ENCODE measurements at regions not wholly inside any gene's neighbourhood (a gene's known extent, or its start where the extent isn't known, plus 50 kb on each side); places are given as distances from the start of the nearest gene placed in this dataset.

GRCh38 chr13:68214691-68215415 lies 984.7 kb upstream of the PCDH9 start:
- intact Hi-C loops (cut with DNase I) = no loop called here
- Histone ChIP-seq H3K27me3 (ENCODE audit: control insufficient read depth in 1 of 2, insufficient read depth in 2 of 2, low read length in 1 of 2) (no peaks in the 10 kb centered on the region), H3K9me3 (ENCODE audit: control insufficient read depth, low read length) (no peaks in the 10 kb centered on the region), H3K4me3 (ENCODE audit: low read length in 2 of 2) (no peak overlapping the region), H3K4me1 (ENCODE audit: control insufficient read depth in 1 of 2, insufficient read depth in 2 of 2, low read length in 2 of 2) (no peaks in the 10 kb centered on the region), H3K27ac (ENCODE audit: low read depth in 1 of 2, low read length in 2 of 2) (no peak overlapping the region), H3K36me3 (ENCODE audit: control insufficient read depth in 1 of 2, insufficient read depth in 2 of 2, low read length in 1 of 2) (no peaks in the 10 kb centered on the region)
- 68 to 72% methylated on average over 5 of the region's 5 CpGs for WGBS, 2 donors
- ATAC-seq (ENCODE audit: low FRiP score) = no peak
- DNase-seq = no peak

- 79 to 81% methylated on average over 2 of the region's 2 CpGs for WGBS, 2 donors
- Histone ChIP-seq H3K9me3 (ENCODE audit: control insufficient read depth, low read length) (no peaks in the 10 kb centered on the region), H3K27ac (ENCODE audit: low read depth in 1 of 2, low read length in 2 of 2) (no peak overlapping the region), H3K4me1 (ENCODE audit: control insufficient read depth in 1 of 2, insufficient read depth in 2 of 2, low read length in 2 of 2) (no peaks in the 10 kb centered on the region), H3K36me3 (ENCODE audit: control insufficient read depth in 1 of 2, insufficient read depth in 2 of 2, low read length in 1 of 2) (no peaks in the 10 kb centered on the region), H3K27me3 (ENCODE audit: control insufficient read depth in 1 of 2, insufficient read depth in 2 of 2, low read length in 1 of 2) (no peaks in the 10 kb centered on the region), H3K4me3 (ENCODE audit: low read length in 2 of 2) (no peak overlapping the region)
- DNase-seq = no peak
- intact Hi-C loops (cut with DNase I) = no loop called here
- no peak for ATAC-seq (ENCODE audit: low FRiP score)
Measured at GRCh38 chr13:68199271-68199670, 969.1 kb upstream of the PCDH9 start.

DNA sequence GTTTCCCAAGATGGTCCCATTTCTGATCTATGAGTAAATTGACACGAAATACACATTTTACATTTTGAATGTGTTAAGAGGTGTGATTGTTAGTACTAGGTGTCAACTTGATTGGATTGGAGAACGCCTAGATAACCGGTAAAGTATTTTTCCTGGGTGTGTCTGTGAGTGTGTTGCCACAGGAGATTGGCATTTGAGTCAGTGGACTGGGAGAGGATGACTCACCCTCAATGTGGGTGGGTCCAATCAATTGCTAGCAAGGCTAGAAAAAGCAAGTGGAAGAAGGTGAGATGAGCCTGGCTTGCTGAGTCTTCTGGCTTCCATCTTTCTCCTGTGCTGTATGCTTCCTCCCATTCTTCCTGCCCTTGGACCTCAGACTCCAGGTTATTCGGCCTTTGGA lies 960.7 kb upstream of the PCDH9 start:
- no peaks in the 10 kb centered on the region for H3K9me3 ChIP-seq (ENCODE audit: control insufficient read depth, low read length)
- no peaks in the 10 kb centered on the region for H3K36me3 ChIP-seq (ENCODE audit: control insufficient read depth in 1 of 2, insufficient read depth in 2 of 2, low read length in 1 of 2)
- intact Hi-C loops (cut with DNase I) = no loop called here
- H3K4me3 ChIP-seq (ENCODE audit: low read length in 2 of 2) = no peak overlapping the region
- no peaks in the 10 kb centered on the region for H3K27me3 ChIP-seq (ENCODE audit: control insufficient read depth in 1 of 2, insufficient read depth in 2 of 2, low read length in 1 of 2)
- ATAC-seq (ENCODE audit: low FRiP score) = no peak
- no peaks in the 10 kb centered on the region for H3K4me1 ChIP-seq (ENCODE audit: control insufficient read depth in 1 of 2, insufficient read depth in 2 of 2, low read length in 2 of 2)
- WGBS, 2 donors = 87 to 90% methylated on average over 4 of the region's 4 CpGs
- DNase-seq = no peak
- no peak overlapping the region for H3K27ac ChIP-seq (ENCODE audit: low read depth in 1 of 2, low read length in 2 of 2)

DNA sequence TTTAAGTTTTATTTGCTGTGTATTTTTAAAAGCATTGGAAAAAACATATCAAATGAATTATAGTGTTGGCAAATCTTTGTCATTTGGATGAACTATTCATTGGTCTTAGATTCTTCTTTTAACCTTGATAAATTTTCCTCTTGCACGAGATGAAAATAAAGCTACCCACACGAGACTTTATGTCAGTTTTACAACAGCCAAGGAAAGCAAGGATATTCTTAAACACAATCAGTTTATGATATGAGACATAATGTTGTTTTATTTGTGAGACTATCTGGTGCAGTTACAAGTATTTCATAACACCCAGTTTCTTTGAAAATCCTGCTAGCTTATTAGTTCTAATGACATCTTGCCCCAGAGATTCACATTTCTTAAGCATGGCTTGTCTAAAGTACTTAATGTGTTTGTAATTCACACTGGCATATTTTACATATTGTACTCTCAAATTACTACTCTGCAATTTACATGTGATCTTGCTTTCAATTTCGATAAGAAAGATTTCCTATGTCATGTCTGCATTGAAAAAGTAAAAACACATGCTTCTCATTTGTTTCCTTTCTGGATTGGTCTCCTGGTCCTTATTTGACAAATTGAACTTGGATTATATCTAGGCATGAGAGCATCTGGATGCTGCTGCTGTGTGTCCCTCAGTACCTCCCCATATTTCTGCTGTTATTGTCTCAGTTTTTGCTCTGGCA lies 955.5 kb upstream of the PCDH9 start:
- intact Hi-C loops (cut with DNase I) = no loop called here
- Histone ChIP-seq H3K4me3 (ENCODE audit: low read length in 2 of 2) (no peak overlapping the region), H3K27ac (ENCODE audit: low read depth in 1 of 2, low read length in 2 of 2) (no peak overlapping the region), H3K9me3 (ENCODE audit: control insufficient read depth, low read length) (no peaks in the 10 kb centered on the region), H3K4me1 (ENCODE audit: control insufficient read depth in 1 of 2, insufficient read depth in 2 of 2, low read length in 2 of 2) (no peaks in the 10 kb centered on the region), H3K36me3 (ENCODE audit: control insufficient read depth in 1 of 2, insufficient read depth in 2 of 2, low read length in 1 of 2) (no peaks in the 10 kb centered on the region), H3K27me3 (ENCODE audit: control insufficient read depth in 1 of 2, insufficient read depth in 2 of 2, low read length in 1 of 2) (no peaks in the 10 kb centered on the region)
- 13 to 14% methylated on average over 3 of the region's 3 CpGs for WGBS, 2 donors
- no peak for DNase-seq
- no peak for ATAC-seq (ENCODE audit: low FRiP score)

DNA sequence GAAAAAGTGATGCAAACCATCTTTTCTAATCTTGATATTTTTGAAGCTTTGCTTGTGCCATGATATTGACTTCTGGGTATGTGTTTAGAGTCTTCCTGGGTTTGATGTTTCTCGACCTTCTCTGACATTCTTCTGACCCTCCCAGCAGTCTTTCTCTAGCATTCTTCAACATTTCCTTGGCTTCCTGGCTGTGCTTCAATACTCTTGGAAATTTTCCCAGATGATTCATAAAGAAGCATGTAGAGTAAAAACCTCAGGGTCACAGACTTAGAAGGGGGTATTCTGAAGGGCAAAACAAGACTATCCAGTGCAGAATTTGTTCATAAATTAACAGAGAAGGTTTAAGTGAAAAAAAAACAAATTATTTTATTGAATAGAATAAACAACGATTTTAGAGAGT lies 946.3 kb upstream of the PCDH9 start:
- Histone ChIP-seq H3K27ac (ENCODE audit: low read depth in 1 of 2, low read length in 2 of 2) (no peak overlapping the region), H3K4me1 (ENCODE audit: control insufficient read depth in 1 of 2, insufficient read depth in 2 of 2, low read length in 2 of 2) (no peaks in the 10 kb centered on the region), H3K36me3 (ENCODE audit: control insufficient read depth in 1 of 2, insufficient read depth in 2 of 2, low read length in 1 of 2) (no peaks in the 10 kb centered on the region), H3K4me3 (ENCODE audit: low read length in 2 of 2) (no peak overlapping the region), H3K27me3 (ENCODE audit: control insufficient read depth in 1 of 2, insufficient read depth in 2 of 2, low read length in 1 of 2) (no peaks in the 10 kb centered on the region), H3K9me3 (ENCODE audit: control insufficient read depth, low read length) (no peaks in the 10 kb centered on the region)
- no peak for ATAC-seq (ENCODE audit: low FRiP score)
- intact Hi-C loops (cut with DNase I) = no loop called here
- no peak for DNase-seq
- 15 to 19% methylated on average over 2 of the region's 2 CpGs for WGBS, 2 donors

GRCh38 chr13:68174893-68175292 lies 944.8 kb upstream of the PCDH9 start:
- intact Hi-C loops (cut with DNase I) = no loop called here
- Histone ChIP-seq H3K27ac (ENCODE audit: low read depth in 1 of 2, low read length in 2 of 2) (no peak overlapping the region), H3K36me3 (ENCODE audit: control insufficient read depth in 1 of 2, insufficient read depth in 2 of 2, low read length in 1 of 2) (no peaks in the 10 kb centered on the region), H3K4me3 (ENCODE audit: low read length in 2 of 2) (no peak overlapping the region), H3K27me3 (ENCODE audit: control insufficient read depth in 1 of 2, insufficient read depth in 2 of 2, low read length in 1 of 2) (no peaks in the 10 kb centered on the region), H3K9me3 (ENCODE audit: control insufficient read depth, low read length) (no peaks in the 10 kb centered on the region), H3K4me1 (ENCODE audit: control insufficient read depth in 1 of 2, insufficient read depth in 2 of 2, low read length in 2 of 2) (no peaks in the 10 kb centered on the region)
- 35 to 40% methylated on average over 2 of the region's 2 CpGs for WGBS, 2 donors
- ATAC-seq (ENCODE audit: low FRiP score) (no peak), DNase-seq (no peak)

GRCh38 chr13:68173111-68173510 lies 943.0 kb upstream of the PCDH9 start:
- H3K27ac ChIP-seq (ENCODE audit: low read depth in 1 of 2, low read length in 2 of 2) = no peak overlapping the region
- 70% methylated on average over 2 of the region's 2 CpGs for WGBS, 2 donors
- ATAC-seq (ENCODE audit: low FRiP score) (no peak), DNase-seq (no peak)
- H3K36me3 ChIP-seq (ENCODE audit: control insufficient read depth in 1 of 2, insufficient read depth in 2 of 2, low read length in 1 of 2) = no peaks in the 10 kb centered on the region
- H3K4me3 ChIP-seq (ENCODE audit: low read length in 2 of 2) = no peak overlapping the region
- H3K9me3 ChIP-seq (ENCODE audit: control insufficient read depth, low read length) = no peaks in the 10 kb centered on the region
- H3K27me3 ChIP-seq (ENCODE audit: control insufficient read depth in 1 of 2, insufficient read depth in 2 of 2, low read length in 1 of 2) = no peaks in the 10 kb centered on the region
- intact Hi-C loops (cut with DNase I) = no loop called here
- H3K4me1 ChIP-seq (ENCODE audit: control insufficient read depth in 1 of 2, insufficient read depth in 2 of 2, low read length in 2 of 2) = no peaks in the 10 kb centered on the region

GRCh38 chr13:68170961-68171360 lies 940.8 kb upstream of the PCDH9 start:
- Histone ChIP-seq H3K36me3 (ENCODE audit: control insufficient read depth in 1 of 2, insufficient read depth in 2 of 2, low read length in 1 of 2) (no peaks in the 10 kb centered on the region), H3K27me3 (ENCODE audit: control insufficient read depth in 1 of 2, insufficient read depth in 2 of 2, low read length in 1 of 2) (no peaks in the 10 kb centered on the region), H3K9me3 (ENCODE audit: control insufficient read depth, low read length) (no peaks in the 10 kb centered on the region), H3K4me1 (ENCODE audit: control insufficient read depth in 1 of 2, insufficient read depth in 2 of 2, low read length in 2 of 2) (no peaks in the 10 kb centered on the region), H3K27ac (ENCODE audit: low read depth in 1 of 2, low read length in 2 of 2) (no peak overlapping the region), H3K4me3 (ENCODE audit: low read length in 2 of 2) (no peak overlapping the region)
- WGBS, 2 donors = 96% methylated on average over 30 to 37 of the region's 37 CpGs
- DNase-seq (peak in 1 of 2 donors; percentile 63), ATAC-seq (ENCODE audit: low FRiP score) (no peak)
- intact Hi-C loops (cut with DNase I) = no loop called here

GRCh38 chr13:68168448-68168847 lies 938.3 kb upstream of the PCDH9 start:
- no peaks in the 10 kb centered on the region for H3K27me3 ChIP-seq (ENCODE audit: control insufficient read depth in 1 of 2, insufficient read depth in 2 of 2, low read length in 1 of 2)
- no peak for ATAC-seq (ENCODE audit: low FRiP score)

More at GRCh38 chr13:68168448-68168847, 938.3 kb upstream of the PCDH9 start:
- Histone ChIP-seq H3K9me3 (ENCODE audit: control insufficient read depth, low read length) (no peaks in the 10 kb centered on the region), H3K4me3 (ENCODE audit: low read length in 2 of 2) (no peak overlapping the region), H3K36me3 (ENCODE audit: control insufficient read depth in 1 of 2, insufficient read depth in 2 of 2, low read length in 1 of 2) (no peaks in the 10 kb centered on the region), H3K27ac (ENCODE audit: low read depth in 1 of 2, low read length in 2 of 2) (no peak overlapping the region), H3K4me1 (ENCODE audit: control insufficient read depth in 1 of 2, insufficient read depth in 2 of 2, low read length in 2 of 2) (no peaks in the 10 kb centered on the region)
- intact Hi-C loops (cut with DNase I) = no loop called here
- DNase-seq = no peak

Measured in aorta (tissue), 5 donors.